HepG2 (cell line): ENCODE measurements at regions not wholly inside any gene's neighbourhood (a gene's known extent, or its start where the extent isn't known, plus 50 kb on each side); places are given as distances from the start of the nearest gene placed in this dataset.

ENCODE experiments used
- ATAC-seq: fragments of 200-7000 bp; cut with Tn5 transposase; 3 replicates; pipeline ENCODE4 v1.9.1; 2020; ENCODE audit warnings: mild to moderate bottlenecking, moderate library complexity
- BruUV-seq: library from RNA; stranded (reverse); fragments of 400-500 nt; replicated peaks from 2 replicates; lab custom pipeline; 2021; lab: Mats Ljungman, UMichigan
- CTCF ChIA-PET: fragments of 300-600 bp; formaldehyde crosslinking; extraction: SDS; loops from one replicate; lab custom pipeline; 2021; ENCODE audit warnings: low total read pairs, inconsistent platforms, low intra/inter-chr PET ratio; lab: Yijun Ruan, JAX
- POLR2A ChIA-PET: fragments of 350-600 bp; sonication (Branson Sonifier 250); formaldehyde crosslinking; loops from one replicate; lab custom pipeline; 2020; ENCODE audit warnings: antibody characterized with exemption, inconsistent platforms; lab: Yijun Ruan, JAX
- DNase-seq: peaks from one replicate; pipeline ENCODE4 v3.0.0-alpha.2; 2015; ENCODE audit warnings: low spot score
- FAIRE-seq: peaks from 3 replicates; lab custom pipeline; 2011; peaks lifted over from hg19 to GRCh38; lab: Jason Lieb, UNC
- H2AFZ ChIP-seq: one replicate; pipeline ENCODE4 v1.6.1; 2011; ENCODE audit warnings: low read length, inconsistent platforms
- H3K27ac ChIP-seq: fragments of 300-600 bp; 3 replicates; pipeline ENCODE4 v1.8.0; 2011; ENCODE audit warnings: mixed run types, mild to moderate bottlenecking, mixed read lengths, low read length, inconsistent platforms; ENCODE audit not compliant: insufficient read depth; ENCODE audit errors: extremely low read length
- H3K27me3 ChIP-seq, 2 experiments: fragments of 200-600 bp in 1 of 2; 2 replicates in 1 of 2; 3 replicates in 1 of 2; pipeline versions ENCODE4 v1.6.0 to v1.8.0; 2011; ENCODE audit warnings: low read length in 2 of 2, mild to moderate bottlenecking in 2 of 2, moderate library complexity in 2 of 2, inconsistent platforms in 1 of 2; ENCODE audit not compliant: insufficient read depth in 2 of 2, control insufficient read depth in 1 of 2
- H3K36me3 ChIP-seq, 2 experiments: fragments of 200-600 bp in 1 of 2; replicated peaks in 1 of 2; 2 replicates in 1 of 2; 3 replicates in 1 of 2; pipeline versions ENCODE4 v1.5.1 to v1.8.0; 2011; ENCODE audit warnings: low read length in 2 of 2, inconsistent platforms in 1 of 2; ENCODE audit not compliant: insufficient read depth in 2 of 2, control insufficient read depth in 1 of 2
- H3K4me1 ChIP-seq: 2 replicates; pipeline ENCODE4 v1.5.1; 2012; ENCODE audit warnings: low read length, inconsistent platforms; ENCODE audit not compliant: insufficient read depth
- H3K4me2 ChIP-seq: 2 replicates; pipeline ENCODE4 v1.6.0; 2011; ENCODE audit warnings: low read depth, low read length, inconsistent platforms
- H3K4me3 ChIP-seq, 3 experiments: fragments of 200-600 bp in 1 of 3; sonication (generic), shearing (Covaris generic) in 1 of 3; replicated peaks in 1 of 3; 2 replicates each; pipeline ENCODE4 v1.5.1; 2011 to 2016; ENCODE audit warnings: low read length in 3 of 3, inconsistent platforms in 2 of 3, low read depth in 2 of 3, mild to moderate bottlenecking in 2 of 3, control low read depth in 1 of 3, mixed read lengths in 1 of 3; ENCODE audit not compliant: insufficient read depth in 1 of 3
- H3K79me2 ChIP-seq: one replicate; pipeline ENCODE4 v1.6.1; 2011; ENCODE audit warnings: low read length, inconsistent platforms; ENCODE audit not compliant: insufficient read depth
- H3K9ac ChIP-seq: 2 replicates; pipeline ENCODE4 v1.6.0; 2011; ENCODE audit warnings: mild to moderate bottlenecking, low read depth, low read length, inconsistent platforms; ENCODE audit not compliant: insufficient read depth
- H3K9me3 ChIP-seq: 2 replicates; pipeline ENCODE4 v1.5.1; 2012; ENCODE audit warnings: mild to moderate bottlenecking, low read length
- H4K20me1 ChIP-seq: 2 replicates; pipeline ENCODE4 v1.6.0; 2011; ENCODE audit warnings: inconsistent platforms, mild to moderate bottlenecking, low read length, moderate library complexity; ENCODE audit not compliant: insufficient read depth
- GZF1 ChIP-seq: sonication (generic); formaldehyde crosslinking; IDR thresholded peaks from 2 replicates; pipeline ENCODE4 v1.5.1; 2020; ENCODE audit warnings: mild to moderate bottlenecking, missing genetic modification reagents
- TRIM22 ChIP-seq: fragments of 450-650 bp; IDR thresholded peaks from 2 replicates; pipeline ENCODE4 v1.6.1; 2017
- ZNF317 ChIP-seq: sonication (generic); formaldehyde crosslinking; IDR thresholded peaks from 2 replicates; pipeline ENCODE4 v1.5.0; 2020; ENCODE audit warnings: mild to moderate bottlenecking, missing genetic modification reagents
- ZNF652 ChIP-seq: IDR thresholded peaks from 2 replicates; pipeline ENCODE4 v1.6.1; 2016; ENCODE audit warnings: low read depth, borderline replicate concordance
- WGBS: methylation state at CpG from one replicate; pipeline ENCODE4 v1.1.6; 2017; ENCODE audit warnings: low lambda C conversion rate; 5-methylcytosine and 5-hydroxymethylcytosine counted together
- in situ Hi-C: cut with HindIII; loops from 2 replicates; pipeline ENCODE4 v1.10.0; 2017; ENCODE audit warnings: low pct_unique_long_range_greater_than_20kb; ENCODE audit not compliant: extremely low pct_ligation_motif_present
- intact Hi-C: fragments of 100-400 bp; cut with micrococcal nuclease; formaldehyde crosslinking; loops from one replicate; pipeline ENCODE4 v1.10.0; 2022; ENCODE audit not compliant: unreplicated experiment

GRCh38 chr4:32607978-32608377, 1887.8 kb downstream of the PCDH7 start:
- no peaks in the 10 kb centered on the region for H4K20me1 ChIP-seq
- no peaks in the 10 kb centered on the region for H3K4me1 ChIP-seq
- DNase-seq = no peak
- H3K27ac ChIP-seq = no peak overlapping the region
- no peaks in the 10 kb centered on the region for H3K27me3 ChIP-seq
- no peaks in the 10 kb centered on the region for H3K36me3 ChIP-seq
- no peak overlapping the region for H3K4me3 ChIP-seq
- CTCF ChIA-PET = no interaction called here
- H2AFZ ChIP-seq = no peak overlapping the region
- H3K79me2 ChIP-seq = no peaks in the 10 kb centered on the region
- TF ChIP-seq ZNF652 (no peak), ZNF317 (CRISPR knock-in tag) (peak; percentile 84)
- TF ChIP-seq, all 625 proteins: peak for 1
- intact Hi-C loops = no loop called here
- Histone ChIP-seq H3K9ac (no peak overlapping the region), H3K9me3 (peaks cover 4% of the 10 kb centered on the region; the same call in 1 of the 2 replicates), H3K4me2 (no peak overlapping the region)
- POLR2A ChIA-PET = no interaction called here
- no peak for FAIRE-seq
- in situ Hi-C loops = no loop called here
- no TSS peak for BruUV-seq
- no peak for ATAC-seq
- WGBS = 0% methylated on average over 1 of the region's 1 CpG

GRCh38 chr4:32624943-32625603, 1904.9 kb downstream of the PCDH7 start:
- Histone ChIP-seq H4K20me1 (no peaks in the 10 kb centered on the region), H3K27ac (no peak overlapping the region), H3K27me3 (no peaks in the 10 kb centered on the region), H3K79me2 (no peaks in the 10 kb centered on the region), H3K9me3 (peaks cover 18% of the 10 kb centered on the region), H2AFZ (no peak overlapping the region), H3K9ac (no peak overlapping the region), H3K36me3 (no peaks in the 10 kb centered on the region), H3K4me2 (no peak overlapping the region), H3K4me1 (no peaks in the 10 kb centered on the region), H3K4me3 (no peak overlapping the region)
- DNase-seq = no peak
- 0 out of 2 replicates have a peak, but pooled peaks have one; percentile 52 for TF ChIP-seq GZF1 (CRISPR knock-in tag)
- no peak for TF ChIP-seq TRIM22
- no TSS peak for BruUV-seq
- CTCF ChIA-PET = no interaction called here
- POLR2A ChIA-PET = no interaction called here
- intact Hi-C loops = no loop called here
- 21% methylated on average over 7 of the region's 7 CpGs for WGBS
- FAIRE-seq = no peak
- ATAC-seq = no peak
- in situ Hi-C loops = no loop called here
